WTC11 (cell line): ENCODE measurements at regions not wholly inside any gene's neighbourhood (a gene's known extent, or its start where the extent isn't known, plus 50 kb on each side); places are given as distances from the start of the nearest gene placed in this dataset.

Experiments used
- ATAC-seq: fragments of 200-7000 bp; cut with Tn5 transposase; 2 replicates; pipeline ENCODE4 v1.10.0; 2021; ENCODE audit warnings: mild to moderate bottlenecking, moderate library complexity
- CTCF ChIA-PET: fragments of 300-600 bp; sonication (Branson Sonifier 250); formaldehyde crosslinking; loops from one replicate; lab custom pipeline; 2021; ENCODE audit warnings: antibody characterized with exemption; lab: Charles Lee
- POLR2A ChIA-PET: fragments of 350-600 bp; sonication (Branson Sonifier 250); formaldehyde crosslinking; loops from one replicate; lab custom pipeline; 2021; ENCODE audit warnings: antibody characterized with exemption; lab: Charles Lee
- DNase-seq: peaks from one replicate; pipeline ENCODE4 v3.0.0; 2021; ENCODE audit warnings: low spot score
- H3K27ac Mint-ChIP-seq: 2 replicates; pipeline ENCODE4 v1.8.0; 2021; ENCODE audit warnings: mixed read lengths
- H3K27me3 Mint-ChIP-seq: 2 replicates; pipeline ENCODE4 v1.8.0; 2021; ENCODE audit warnings: low read depth, mild to moderate bottlenecking, moderate library complexity, mixed read lengths
- H3K36me3 Mint-ChIP-seq: 2 replicates; pipeline ENCODE4 v1.8.0; 2021; ENCODE audit warnings: mixed read lengths
- H3K4me1 Mint-ChIP-seq: 2 replicates; pipeline ENCODE4 v1.8.0; 2022; ENCODE audit warnings: mixed read lengths
- H3K4me3 Mint-ChIP-seq: 2 replicates; pipeline ENCODE4 v1.8.0; 2021; ENCODE audit warnings: mild to moderate bottlenecking, moderate library complexity, mixed read lengths
- H3K9me3 Mint-ChIP-seq: 2 replicates; pipeline ENCODE4 v1.8.0; 2021; ENCODE audit warnings: mixed read lengths
- ATF6 ChIP-seq: sonication (generic); formaldehyde crosslinking; IDR thresholded peaks from 2 replicates; pipeline ENCODE4 v1.8.1; 2023; ENCODE audit warnings: mild to moderate bottlenecking, missing genetic modification reagents
- EMX1 ChIP-seq: fragments of 250-450 bp; sonication (Bioruptor Pico); IDR thresholded peaks from 2 replicates; pipeline ENCODE4 v1.8.0; 2021; ENCODE audit warnings: mild to moderate bottlenecking
- FOXJ3 ChIP-seq: sonication (generic); formaldehyde crosslinking; IDR thresholded peaks from 2 replicates; pipeline ENCODE4 v1.9.0; 2021; ENCODE audit warnings: missing genetic modification reagents, mild to moderate bottlenecking, borderline replicate concordance
- FOXK1 ChIP-seq: sonication (generic); formaldehyde crosslinking; IDR thresholded peaks from 2 replicates; pipeline ENCODE4 v1.8.0; 2022; ENCODE audit warnings: mild to moderate bottlenecking, moderate library complexity, missing genetic modification reagents
- GRHL2 ChIP-seq: fragments of 250-450 bp; sonication (Bioruptor Pico); IDR thresholded peaks from 2 replicates; pipeline ENCODE4 v1.8.0; 2022; ENCODE audit warnings: mild to moderate bottlenecking, moderate library complexity; ENCODE audit not compliant: insufficient replicate concordance, severe bottlenecking
- HMGA2 ChIP-seq: fragments of 250-450 bp; sonication (Bioruptor Pico); IDR thresholded peaks from 2 replicates; pipeline ENCODE4 v1.4.0; 2021; ENCODE audit warnings: mild to moderate bottlenecking, moderate library complexity
- IRF2 ChIP-seq: sonication (generic); formaldehyde crosslinking; IDR thresholded peaks from 2 replicates; pipeline ENCODE4 v1.8.0; 2022; ENCODE audit warnings: low read depth, missing genetic modification reagents, borderline replicate concordance
- JAZF1 ChIP-seq: fragments of 250-450 bp; sonication (Bioruptor Pico); IDR thresholded peaks from 2 replicates; pipeline ENCODE4 v1.9.0; 2021; ENCODE audit warnings: moderate library complexity, mild to moderate bottlenecking, inconsistent platforms
- NFATC4 ChIP-seq: fragments of 250-450 bp; sonication (Bioruptor Pico); IDR thresholded peaks from 2 replicates; pipeline ENCODE4 v1.9.0; 2021; ENCODE audit warnings: mild to moderate bottlenecking
- NR1H2 ChIP-seq: sonication (generic); formaldehyde crosslinking; IDR thresholded peaks from 2 replicates; pipeline ENCODE4 v1.9.0; 2021; ENCODE audit warnings: mild to moderate bottlenecking, moderate library complexity, missing genetic modification reagents
- OVOL2 ChIP-seq: fragments of 250-450 bp; sonication (Bioruptor Pico); IDR thresholded peaks from 2 replicates; pipeline ENCODE4 v1.9.0; 2021; ENCODE audit warnings: mild to moderate bottlenecking, borderline replicate concordance
- PREB ChIP-seq: sonication (generic); formaldehyde crosslinking; IDR thresholded peaks from 2 replicates; pipeline ENCODE4 v1.8.1; 2022; ENCODE audit warnings: mild to moderate bottlenecking, missing genetic modification reagents, moderate library complexity, borderline replicate concordance
- SOX15 ChIP-seq: fragments of 250-450 bp; sonication (Bioruptor Pico); IDR thresholded peaks from 2 replicates; pipeline ENCODE4 v1.9.0; 2021; ENCODE audit warnings: mild to moderate bottlenecking
- SP1 ChIP-seq: sonication (generic); formaldehyde crosslinking; conservative IDR thresholded peaks from 2 replicates; pipeline ENCODE4 v1.8.1; 2022; ENCODE audit warnings: missing genetic modification reagents
- TCF7 ChIP-seq: sonication (generic); formaldehyde crosslinking; IDR thresholded peaks from 2 replicates; pipeline ENCODE4 v1.8.0; 2022; ENCODE audit warnings: mild to moderate bottlenecking, low read depth, missing genetic modification reagents, moderate library complexity
- USF2 ChIP-seq: sonication (generic); formaldehyde crosslinking; IDR thresholded peaks from 2 replicates; pipeline ENCODE4 v1.8.1; 2023; ENCODE audit warnings: mild to moderate bottlenecking, missing genetic modification reagents, moderate library complexity
- ZBTB21 ChIP-seq: sonication (generic); formaldehyde crosslinking; IDR thresholded peaks from 2 replicates; pipeline ENCODE4 v1.8.1; 2023; ENCODE audit warnings: mild to moderate bottlenecking, missing genetic modification reagents, borderline replicate concordance
- ZNF138 ChIP-seq: sonication (generic); formaldehyde crosslinking; conservative IDR thresholded peaks from 2 replicates; pipeline ENCODE4 v1.8.1; 2022; ENCODE audit warnings: mild to moderate bottlenecking, moderate library complexity, missing genetic modification reagents
- ZNF263 ChIP-seq: sonication (generic); formaldehyde crosslinking; IDR thresholded peaks from 2 replicates; pipeline ENCODE4 v1.8.1; 2022; ENCODE audit warnings: low read depth, mild to moderate bottlenecking, moderate library complexity, missing genetic modification reagents
- ZNF317 ChIP-seq: sonication (generic); formaldehyde crosslinking; IDR thresholded peaks from 2 replicates; pipeline ENCODE4 v1.8.1; 2023; ENCODE audit warnings: low read depth, mild to moderate bottlenecking, moderate library complexity, missing genetic modification reagents, borderline replicate concordance
- ZNF671 ChIP-seq: fragments of 250-450 bp; sonication (Bioruptor Pico); IDR thresholded peaks from 2 replicates; pipeline ENCODE4 v1.8.0; 2021; ENCODE audit warnings: mild to moderate bottlenecking
- TF ChIP-seq, protein P1 (sequence below): fragments of 250-450 bp; sonication (Bioruptor Pico); IDR thresholded peaks from 2 replicates; pipeline ENCODE4 v1.9.0; 2021; ENCODE audit warnings: moderate library complexity, mild to moderate bottlenecking, inconsistent platforms, borderline replicate concordance
- TF ChIP-seq, protein P2 (sequence below): fragments of 250-450 bp; sonication (Bioruptor Pico); IDR thresholded peaks from 2 replicates; pipeline ENCODE4 v1.9.0; 2021; ENCODE audit warnings: mild to moderate bottlenecking
- TF ChIP-seq, protein P3 (sequence below): fragments of 250-450 bp; sonication (Bioruptor Pico); IDR thresholded peaks from 2 replicates; pipeline ENCODE4 v1.9.0; 2021; ENCODE audit warnings: mild to moderate bottlenecking
- TF ChIP-seq, protein P4 (sequence below): sonication (generic); formaldehyde crosslinking; conservative IDR thresholded peaks from 2 replicates; pipeline ENCODE4 v1.8.1; 2022; ENCODE audit warnings: mild to moderate bottlenecking, missing genetic modification reagents
- TF ChIP-seq, protein P5 (sequence below): sonication (generic); formaldehyde crosslinking; IDR thresholded peaks from 2 replicates; pipeline ENCODE4 v1.8.0; 2022; ENCODE audit warnings: mild to moderate bottlenecking, missing genetic modification reagents
- TF ChIP-seq, protein P6 (sequence below): sonication (generic); formaldehyde crosslinking; IDR thresholded peaks from 2 replicates; pipeline ENCODE4 v1.8.1; 2022; ENCODE audit warnings: low read depth, mild to moderate bottlenecking, moderate library complexity, missing genetic modification reagents, borderline replicate concordance

DNA sequence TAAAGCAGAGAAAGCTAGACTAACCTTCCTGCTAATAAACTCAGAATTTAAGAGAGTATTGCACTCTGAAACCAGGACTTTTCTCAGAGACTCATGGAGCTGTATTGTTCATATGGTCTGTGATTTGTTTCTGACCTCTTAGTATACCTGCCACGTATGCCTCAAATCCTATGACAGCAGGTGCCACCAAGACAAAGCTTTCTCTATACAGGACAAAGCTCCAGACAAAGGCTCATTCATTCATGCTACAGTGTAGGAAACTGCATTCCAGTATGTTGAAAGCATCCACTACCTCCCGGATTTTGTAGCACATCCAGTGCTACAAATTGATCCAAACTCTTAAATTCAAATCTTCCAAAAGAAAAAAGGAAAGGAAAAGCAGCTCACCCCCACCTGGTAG, 178.3 kb downstream of the CHIC2 start:
- Mint-ChIP-seq H3K4me1 (peaks cover 9% of the 10 kb centered on the region), H3K4me3 (no peak overlapping the region), H3K27ac (no peak overlapping the region), H3K36me3 (0 out of 2 replicates have a peak, but pooled peaks cover 3% of the 10 kb centered on the region), H3K9me3 (peaks cover 10% of the 10 kb centered on the region), H3K27me3 (peaks cover 2% of the 10 kb centered on the region; the same call in 1 of the 2 replicates)
- ATAC-seq: no peak
- ChIA-PET POLR2A (no interaction called here), CTCF (interaction anchor here (0.6 to 2.3 kb wide), 4 partner anchors 15 to 348 kb away, joined by 4 to 9 read pairs (median 4); no protein-coding TSS in a partner anchor)
- no peak for DNase-seq
- TF ChIP-seq, protein P1, sequence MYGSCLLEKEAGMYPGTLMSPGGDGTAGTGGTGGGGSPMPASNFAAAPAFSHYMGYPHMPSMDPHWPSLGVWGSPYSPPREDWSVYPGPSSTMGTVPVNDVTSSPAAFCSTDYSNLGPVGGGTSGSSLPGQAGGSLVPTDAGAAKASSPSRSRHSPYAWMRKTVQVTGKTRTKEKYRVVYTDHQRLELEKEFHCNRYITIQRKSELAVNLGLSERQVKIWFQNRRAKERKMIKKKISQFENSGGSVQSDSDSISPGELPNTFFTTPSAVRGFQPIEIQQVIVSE (CRISPR knock-in tag): no peak
- no peak for TF ChIP-seq NR1H2 (CRISPR knock-in tag)
- TF ChIP-seq TCF7: no peak
- TF ChIP-seq PREB (CRISPR knock-in tag): no peak
- TF ChIP-seq ZNF671 (CRISPR knock-in tag): no peak
- TF ChIP-seq, protein P2, sequence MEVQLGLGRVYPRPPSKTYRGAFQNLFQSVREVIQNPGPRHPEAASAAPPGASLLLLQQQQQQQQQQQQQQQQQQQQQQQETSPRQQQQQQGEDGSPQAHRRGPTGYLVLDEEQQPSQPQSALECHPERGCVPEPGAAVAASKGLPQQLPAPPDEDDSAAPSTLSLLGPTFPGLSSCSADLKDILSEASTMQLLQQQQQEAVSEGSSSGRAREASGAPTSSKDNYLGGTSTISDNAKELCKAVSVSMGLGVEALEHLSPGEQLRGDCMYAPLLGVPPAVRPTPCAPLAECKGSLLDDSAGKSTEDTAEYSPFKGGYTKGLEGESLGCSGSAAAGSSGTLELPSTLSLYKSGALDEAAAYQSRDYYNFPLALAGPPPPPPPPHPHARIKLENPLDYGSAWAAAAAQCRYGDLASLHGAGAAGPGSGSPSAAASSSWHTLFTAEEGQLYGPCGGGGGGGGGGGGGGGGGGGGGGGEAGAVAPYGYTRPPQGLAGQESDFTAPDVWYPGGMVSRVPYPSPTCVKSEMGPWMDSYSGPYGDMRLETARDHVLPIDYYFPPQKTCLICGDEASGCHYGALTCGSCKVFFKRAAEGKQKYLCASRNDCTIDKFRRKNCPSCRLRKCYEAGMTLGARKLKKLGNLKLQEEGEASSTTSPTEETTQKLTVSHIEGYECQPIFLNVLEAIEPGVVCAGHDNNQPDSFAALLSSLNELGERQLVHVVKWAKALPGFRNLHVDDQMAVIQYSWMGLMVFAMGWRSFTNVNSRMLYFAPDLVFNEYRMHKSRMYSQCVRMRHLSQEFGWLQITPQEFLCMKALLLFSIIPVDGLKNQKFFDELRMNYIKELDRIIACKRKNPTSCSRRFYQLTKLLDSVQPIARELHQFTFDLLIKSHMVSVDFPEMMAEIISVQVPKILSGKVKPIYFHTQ: no peak
- TF ChIP-seq, protein P3, sequence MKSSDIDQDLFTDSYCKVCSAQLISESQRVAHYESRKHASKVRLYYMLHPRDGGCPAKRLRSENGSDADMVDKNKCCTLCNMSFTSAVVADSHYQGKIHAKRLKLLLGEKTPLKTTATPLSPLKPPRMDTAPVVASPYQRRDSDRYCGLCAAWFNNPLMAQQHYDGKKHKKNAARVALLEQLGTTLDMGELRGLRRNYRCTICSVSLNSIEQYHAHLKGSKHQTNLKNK: no peak
- no peak for TF ChIP-seq ATF6 (CRISPR knock-in tag)
- TF ChIP-seq JAZF1 (CRISPR knock-in tag): no peak
- no peak for TF ChIP-seq FOXJ3
- TF ChIP-seq IRF2 (CRISPR knock-in tag): no peak
- no peak for TF ChIP-seq ZBTB21 (CRISPR knock-in tag)
- no peak for TF ChIP-seq HMGA2 (CRISPR knock-in tag)
- no peak for TF ChIP-seq EMX1 (CRISPR knock-in tag)
- TF ChIP-seq, protein P4, sequence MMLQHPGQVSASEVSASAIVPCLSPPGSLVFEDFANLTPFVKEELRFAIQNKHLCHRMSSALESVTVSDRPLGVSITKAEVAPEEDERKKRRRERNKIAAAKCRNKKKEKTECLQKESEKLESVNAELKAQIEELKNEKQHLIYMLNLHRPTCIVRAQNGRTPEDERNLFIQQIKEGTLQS (CRISPR knock-in tag): no peak
- no peak for TF ChIP-seq NFATC4 (CRISPR knock-in tag)
- TF ChIP-seq FOXK1 (CRISPR knock-in tag): no peak

DNA sequence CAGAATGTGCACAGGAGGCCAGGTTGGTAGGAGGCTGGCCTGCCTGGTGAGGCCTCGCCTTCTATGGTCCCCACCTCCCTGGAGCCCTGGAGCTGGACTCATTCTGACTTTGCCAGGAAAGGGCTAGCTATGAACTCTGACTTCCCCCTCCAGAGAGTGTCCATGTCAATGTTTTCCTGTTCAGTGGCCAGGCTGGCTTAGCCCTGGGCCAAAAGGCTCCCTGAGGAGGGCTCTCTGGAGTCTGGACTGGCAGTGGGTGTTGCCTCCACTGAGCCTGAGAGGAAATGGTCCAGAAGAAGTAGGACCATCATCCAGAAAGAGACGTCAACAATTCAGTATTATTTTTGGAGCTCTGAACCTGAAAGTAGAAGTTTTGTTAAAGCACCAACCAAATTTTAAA, 178.7 kb downstream of the CHIC2 start:
- ATAC-seq: no peak
- CTCF ChIA-PET: interaction anchor here (0.6 to 2.3 kb wide), 4 partner anchors 16 to 349 kb away, joined by 4 to 9 read pairs (median 4); no protein-coding TSS in a partner anchor
- TF ChIP-seq ZNF138 (CRISPR knock-in tag) (no peak), ZNF317 (CRISPR knock-in tag) (no peak), GRHL2 (CRISPR knock-in tag) (no peak), USF2 (CRISPR knock-in tag) (no peak), OVOL2 (CRISPR knock-in tag) (no peak), SOX15 (CRISPR knock-in tag) (no peak), ZNF263 (CRISPR knock-in tag) (no peak), SP1 (CRISPR knock-in tag) (no peak)
- TF ChIP-seq, protein P5, sequence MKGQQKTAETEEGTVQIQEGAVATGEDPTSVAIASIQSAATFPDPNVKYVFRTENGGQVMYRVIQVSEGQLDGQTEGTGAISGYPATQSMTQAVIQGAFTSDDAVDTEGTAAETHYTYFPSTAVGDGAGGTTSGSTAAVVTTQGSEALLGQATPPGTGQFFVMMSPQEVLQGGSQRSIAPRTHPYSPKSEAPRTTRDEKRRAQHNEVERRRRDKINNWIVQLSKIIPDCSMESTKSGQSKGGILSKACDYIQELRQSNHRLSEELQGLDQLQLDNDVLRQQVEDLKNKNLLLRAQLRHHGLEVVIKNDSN (CRISPR knock-in tag): no peak
- TF ChIP-seq, protein P6, sequence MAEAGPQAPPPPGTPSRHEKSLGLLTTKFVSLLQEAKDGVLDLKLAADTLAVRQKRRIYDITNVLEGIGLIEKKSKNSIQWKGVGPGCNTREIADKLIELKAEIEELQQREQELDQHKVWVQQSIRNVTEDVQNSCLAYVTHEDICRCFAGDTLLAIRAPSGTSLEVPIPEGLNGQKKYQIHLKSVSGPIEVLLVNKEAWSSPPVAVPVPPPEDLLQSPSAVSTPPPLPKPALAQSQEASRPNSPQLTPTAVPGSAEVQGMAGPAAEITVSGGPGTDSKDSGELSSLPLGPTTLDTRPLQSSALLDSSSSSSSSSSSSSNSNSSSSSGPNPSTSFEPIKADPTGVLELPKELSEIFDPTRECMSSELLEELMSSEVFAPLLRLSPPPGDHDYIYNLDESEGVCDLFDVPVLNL (CRISPR knock-in tag): no peak

More for the DNA sequence above, 178.7 kb downstream of the CHIC2 start:
- DNase-seq: no peak
- POLR2A ChIA-PET: no interaction called here
- H3K27me3 Mint-ChIP-seq: peaks cover 2% of the 10 kb centered on the region; the same call in 1 of the 2 replicates
- no peak overlapping the region for H3K27ac Mint-ChIP-seq
- H3K4me1 Mint-ChIP-seq: peaks cover 9% of the 10 kb centered on the region
- 0 out of 2 replicates have a peak, but pooled peaks cover 3% of the 10 kb centered on the region for H3K36me3 Mint-ChIP-seq
- H3K9me3 Mint-ChIP-seq: peaks cover 10% of the 10 kb centered on the region
- H3K4me3 Mint-ChIP-seq: no peak overlapping the region
